Stimulated activated naive CD4-positive, alpha-beta T cell treated with Interleukin-2 at 50 U/mL for 16 hours (primary cell): ENCODE measurements at regions not wholly inside any gene's neighbourhood (a gene's known extent, or its start where the extent isn't known, plus 50 kb on each side); places are given as distances from the start of the nearest gene placed in this dataset.

ENCODE experiments used
- DNase-seq: peaks from one replicate; lab custom pipeline; 2025; lab: John Stamatoyannopoulos, UW

DNA sequence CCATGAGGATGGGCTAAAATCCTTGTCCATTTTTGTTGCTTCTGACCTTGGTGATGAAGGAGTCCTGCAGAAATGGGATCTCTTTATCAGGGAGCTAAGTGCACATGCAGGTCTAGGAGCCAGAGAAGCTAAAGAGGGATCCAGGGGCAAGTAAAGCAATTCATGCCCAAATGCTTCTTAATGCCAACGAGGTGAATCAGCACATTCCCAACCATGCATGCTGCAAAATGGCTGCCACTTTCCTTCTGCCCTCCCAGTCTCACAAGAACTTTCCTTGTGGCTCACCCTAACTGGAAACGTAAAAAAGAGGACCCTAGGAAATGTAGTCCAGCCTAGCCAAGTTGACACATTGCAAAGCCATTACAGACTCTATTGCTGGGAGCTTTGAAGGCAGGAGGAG is 298.4 kb downstream of the MAFB start:
- DNase-seq: no peak

DNA sequence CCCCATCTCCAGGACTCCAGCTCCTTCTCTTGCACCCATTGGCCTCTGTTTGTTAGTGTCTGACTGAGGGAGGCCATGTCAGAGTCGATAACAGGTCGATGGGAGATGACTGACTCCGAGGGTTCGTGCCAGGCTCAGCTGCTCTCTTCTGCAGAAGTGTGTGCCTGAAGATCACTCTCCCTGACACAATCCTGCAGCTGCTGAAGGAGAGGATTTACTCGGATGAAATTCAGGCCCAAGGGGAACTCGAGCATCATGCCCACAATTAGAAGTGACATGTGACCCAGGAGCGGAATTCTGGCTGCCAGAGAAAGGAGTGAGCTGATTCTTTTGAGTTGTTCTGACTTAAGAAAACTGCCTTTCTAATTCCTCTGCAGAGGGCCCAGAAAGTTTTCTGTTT is 318.2 kb downstream of the MAFB start:
- no peak for DNase-seq

DNA sequence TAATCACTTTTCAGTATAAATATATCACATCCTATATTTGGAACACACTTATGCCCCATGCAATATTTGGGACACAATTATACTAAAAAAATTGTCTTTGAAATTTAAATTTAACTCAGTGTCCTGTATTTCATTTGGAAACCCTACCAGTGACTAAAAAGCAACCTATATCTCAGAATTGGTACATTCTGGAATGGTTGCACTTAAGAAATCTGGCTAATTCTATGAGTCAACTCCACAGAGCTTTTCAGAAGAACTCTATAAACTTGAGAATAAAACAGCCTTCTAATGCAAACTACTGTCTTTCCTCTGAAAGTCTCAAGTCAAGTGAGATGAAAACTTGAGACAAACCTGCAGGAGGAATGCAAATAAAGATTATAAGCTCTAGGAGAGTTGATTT is 320.2 kb downstream of the MAFB start:
- DNase-seq: no peak

DNA sequence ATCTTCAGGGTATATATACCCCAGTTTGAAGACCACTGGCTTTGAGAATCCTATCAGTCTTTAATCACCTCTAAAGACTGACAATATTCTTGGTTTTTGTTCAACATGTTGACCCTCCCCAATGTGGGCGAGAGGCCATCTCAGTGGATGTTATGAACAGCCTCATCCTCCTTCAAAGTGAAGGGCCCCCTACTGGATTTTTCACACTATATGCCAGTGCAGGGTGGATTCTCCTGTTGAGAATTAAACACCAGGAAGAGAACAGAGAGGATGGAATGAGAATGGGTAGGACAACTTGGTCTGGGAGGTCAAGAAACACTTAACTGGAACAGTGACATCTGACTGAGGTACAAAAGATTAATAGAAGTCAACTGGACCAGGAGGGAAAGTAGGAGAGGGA is 327.1 kb downstream of the MAFB start:
- DNase-seq: no peak

DNA sequence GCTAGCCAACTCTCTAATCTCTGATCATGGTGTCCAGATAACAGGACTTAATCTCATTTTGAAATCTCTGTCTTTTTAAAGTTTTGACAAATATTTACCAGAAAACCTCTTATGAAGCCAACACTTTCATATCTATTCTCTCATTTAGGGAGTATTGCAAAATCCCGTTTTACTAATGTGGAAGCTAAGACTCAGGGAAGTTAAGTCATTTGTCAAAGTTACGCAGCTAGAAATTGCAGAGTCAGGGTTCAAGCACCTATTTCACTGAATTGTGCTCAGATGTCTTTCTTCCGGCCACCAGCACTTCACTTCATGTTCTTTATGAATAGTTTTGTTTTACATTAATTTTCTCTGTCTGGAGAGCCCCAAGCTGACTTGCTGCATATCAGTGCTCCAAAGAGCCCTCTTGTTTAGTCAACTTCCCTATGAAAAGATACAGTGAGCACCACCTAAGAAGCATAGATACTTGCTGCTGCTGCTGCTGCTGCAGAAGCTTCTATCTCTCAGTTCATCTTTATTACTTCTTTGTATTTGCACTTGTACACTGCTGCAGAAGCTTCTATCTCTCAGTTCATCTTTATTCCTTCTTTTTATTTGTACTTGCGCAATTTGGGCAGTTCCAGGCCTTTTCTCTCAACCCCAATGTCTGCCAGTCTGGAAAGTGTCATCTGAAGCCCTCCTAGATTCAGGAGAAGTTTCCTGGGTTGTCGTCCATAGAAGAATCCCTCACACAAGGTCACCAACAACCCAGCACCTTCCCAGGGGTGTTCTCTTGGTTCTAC is 329.7 kb downstream of the MAFB start:
- DNase-seq: no peak

DNA sequence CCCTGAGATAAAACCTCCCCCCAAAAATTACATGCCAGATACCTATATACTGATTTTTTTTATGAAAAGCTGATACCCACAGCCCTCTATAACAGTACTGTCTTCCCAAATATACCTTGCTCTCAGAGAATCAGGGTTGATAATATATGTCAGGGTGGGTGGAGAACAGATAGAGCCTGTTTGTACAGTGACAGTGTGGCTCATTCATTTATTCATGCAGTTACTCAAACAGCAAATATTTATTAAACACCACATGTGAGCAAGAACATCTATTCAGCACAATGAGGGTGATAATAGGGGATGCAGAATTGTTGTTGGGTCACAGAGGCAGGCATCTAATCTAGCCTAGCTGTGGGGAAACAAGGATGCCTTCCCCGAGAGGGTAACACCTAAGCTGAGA is 334.2 kb downstream of the MAFB start:
- DNase-seq: no peak

DNA sequence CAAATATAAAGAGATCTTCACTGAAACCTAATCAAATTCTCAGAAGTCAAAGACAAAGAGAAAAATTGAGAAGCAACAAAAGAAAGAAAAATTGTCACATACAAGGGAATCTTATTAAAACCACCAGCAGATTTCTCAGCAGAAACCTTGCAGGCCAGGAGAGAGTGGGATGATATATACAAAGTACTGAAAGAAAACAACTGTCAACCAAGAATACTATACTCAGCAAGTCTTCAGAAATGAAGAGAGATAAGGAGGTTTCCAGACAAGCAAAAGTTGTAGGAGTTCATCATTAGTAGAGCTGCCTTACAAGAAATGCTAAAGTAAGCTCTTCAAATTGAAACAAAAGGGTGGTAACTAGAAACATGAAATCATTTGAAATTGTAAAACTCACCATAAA is 345.6 kb downstream of the MAFB start:
- DNase-seq: no peak

DNA sequence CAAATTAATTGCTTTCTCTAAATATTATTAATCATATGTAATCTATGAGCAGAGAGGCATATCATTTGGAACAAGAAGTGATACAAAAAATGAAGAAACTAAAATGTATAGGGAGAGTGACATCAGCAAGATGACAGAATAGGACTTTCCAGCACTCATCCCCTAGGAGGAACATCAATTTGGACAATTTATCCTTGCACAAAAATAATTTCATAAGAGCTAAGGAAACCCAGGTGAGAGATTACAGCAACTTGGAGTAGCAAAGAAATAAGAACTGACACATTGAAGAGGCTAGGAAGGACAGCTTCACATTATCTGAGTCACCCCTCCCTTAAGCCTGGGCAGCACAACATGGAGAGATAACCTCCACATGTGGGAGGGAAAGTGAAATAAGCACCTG is 347.5 kb downstream of the MAFB start:
- no peak for DNase-seq

DNA sequence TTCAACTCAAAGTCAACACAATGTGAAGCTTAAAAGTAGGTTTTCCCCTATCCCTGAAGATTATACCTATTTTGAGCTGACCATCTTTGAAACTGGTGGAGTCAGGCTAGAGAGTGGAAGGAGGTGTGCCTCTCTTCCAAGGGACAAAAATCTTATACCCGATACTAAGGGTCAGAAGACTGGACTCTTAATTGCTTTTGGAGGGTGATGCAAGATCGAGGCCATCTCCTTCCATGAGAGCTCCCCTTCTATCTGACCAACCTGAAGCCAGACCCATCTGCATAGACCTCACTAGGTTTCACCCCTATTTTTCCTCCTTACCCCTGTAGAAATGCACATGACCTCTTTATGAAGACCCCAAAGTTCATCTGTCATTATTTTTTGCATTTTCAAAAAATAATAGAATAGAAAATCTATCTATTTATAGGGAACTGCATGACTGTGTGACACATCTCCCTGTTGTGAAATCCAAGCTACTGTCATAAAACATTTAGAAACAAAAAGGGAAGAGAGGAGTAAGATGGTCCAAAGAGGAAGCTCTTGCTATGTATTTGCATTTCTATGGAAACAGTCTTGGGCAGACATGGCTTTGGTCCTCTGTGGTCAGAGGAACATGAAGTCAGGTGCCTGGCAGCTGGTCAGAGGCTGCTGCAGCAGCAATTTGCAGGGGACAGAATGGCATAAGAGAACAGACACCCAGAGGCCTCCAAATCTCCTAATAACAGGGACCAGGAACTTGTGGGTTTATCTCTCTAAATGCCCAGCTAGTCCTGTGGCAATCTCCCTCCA is 349.2 kb downstream of the MAFB start:
- no peak for DNase-seq

DNA sequence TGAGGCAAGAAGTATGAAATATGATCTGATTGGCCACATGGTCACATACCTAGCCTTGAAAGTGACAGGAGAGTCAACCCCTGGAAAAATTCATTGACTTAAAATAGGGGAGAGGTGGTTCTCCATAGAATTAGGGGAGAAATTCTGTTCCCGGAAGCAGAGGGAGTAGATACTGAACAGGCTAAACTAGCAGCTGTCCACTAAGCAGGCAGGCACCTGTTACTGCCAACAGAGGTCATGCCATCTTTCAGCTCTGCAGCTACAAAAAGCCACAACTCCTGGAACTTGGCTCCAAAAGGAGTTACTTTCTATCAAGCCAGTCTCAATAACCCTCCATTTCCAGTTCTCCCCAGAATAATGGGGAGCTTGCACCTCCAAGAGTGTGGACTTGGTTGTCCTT is 352.5 kb downstream of the MAFB start:
- DNase-seq: no peak

DNA sequence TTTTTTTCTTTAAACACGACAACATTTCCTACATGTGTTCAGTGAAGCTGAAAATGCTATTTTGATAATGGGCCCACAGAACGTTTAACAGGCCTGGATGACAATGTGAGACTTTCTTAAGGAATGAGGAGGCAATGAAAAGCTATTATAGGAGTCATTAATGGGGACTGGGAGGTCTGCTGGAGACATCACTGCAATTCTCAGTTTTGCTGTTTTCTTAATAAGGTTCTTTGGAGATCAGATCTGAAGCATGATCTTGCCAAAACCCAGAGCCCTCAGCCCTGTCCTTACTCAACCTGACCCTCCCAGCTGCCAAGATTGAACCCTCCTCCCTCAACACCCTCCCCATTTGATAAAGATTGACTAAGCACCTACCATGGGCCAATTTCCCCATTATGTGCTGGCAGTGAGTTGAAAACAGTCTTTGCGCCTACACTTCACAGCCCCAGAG is 353.1 kb downstream of the MAFB start:
- DNase-seq: no peak

DNA sequence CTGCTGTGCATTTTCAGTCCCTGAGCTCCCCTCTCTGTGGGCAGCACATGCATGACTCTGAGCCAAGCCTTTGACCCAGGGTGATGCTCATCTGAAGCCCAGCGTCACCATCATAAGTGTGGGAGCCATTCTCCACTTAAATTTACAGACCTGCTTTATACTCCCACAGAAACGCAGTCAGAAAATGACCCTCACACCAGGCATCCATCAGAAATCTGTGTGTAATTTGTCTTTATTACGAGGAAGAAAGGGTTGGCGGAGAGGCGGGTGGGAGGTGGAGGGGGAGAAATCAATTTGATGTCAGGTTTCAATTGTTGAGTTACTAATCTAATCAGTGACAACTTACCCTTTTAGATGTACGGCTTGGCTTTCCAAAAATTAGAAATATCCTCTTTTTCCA is 353.6 kb downstream of the MAFB start:
- no peak for DNase-seq

DNA sequence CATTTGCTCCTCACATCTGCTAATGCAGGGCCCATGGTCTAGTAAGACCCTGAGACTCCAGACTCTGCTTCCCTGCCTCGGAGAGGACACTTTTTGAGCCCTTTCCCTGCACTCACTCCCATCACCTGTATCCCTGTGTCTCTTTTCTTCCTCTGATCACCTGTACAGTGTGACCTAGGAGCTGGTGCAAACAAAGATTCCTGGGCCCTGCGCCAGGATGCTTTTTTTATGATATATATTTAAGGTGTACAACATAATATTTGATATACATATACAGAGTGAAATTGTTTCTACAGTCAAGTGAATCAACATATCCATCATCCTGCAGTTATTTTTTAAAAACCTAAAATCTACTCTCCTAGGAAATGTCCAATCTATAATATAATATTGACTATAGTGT is 355.4 kb downstream of the MAFB start:
- DNase-seq: no peak

DNA sequence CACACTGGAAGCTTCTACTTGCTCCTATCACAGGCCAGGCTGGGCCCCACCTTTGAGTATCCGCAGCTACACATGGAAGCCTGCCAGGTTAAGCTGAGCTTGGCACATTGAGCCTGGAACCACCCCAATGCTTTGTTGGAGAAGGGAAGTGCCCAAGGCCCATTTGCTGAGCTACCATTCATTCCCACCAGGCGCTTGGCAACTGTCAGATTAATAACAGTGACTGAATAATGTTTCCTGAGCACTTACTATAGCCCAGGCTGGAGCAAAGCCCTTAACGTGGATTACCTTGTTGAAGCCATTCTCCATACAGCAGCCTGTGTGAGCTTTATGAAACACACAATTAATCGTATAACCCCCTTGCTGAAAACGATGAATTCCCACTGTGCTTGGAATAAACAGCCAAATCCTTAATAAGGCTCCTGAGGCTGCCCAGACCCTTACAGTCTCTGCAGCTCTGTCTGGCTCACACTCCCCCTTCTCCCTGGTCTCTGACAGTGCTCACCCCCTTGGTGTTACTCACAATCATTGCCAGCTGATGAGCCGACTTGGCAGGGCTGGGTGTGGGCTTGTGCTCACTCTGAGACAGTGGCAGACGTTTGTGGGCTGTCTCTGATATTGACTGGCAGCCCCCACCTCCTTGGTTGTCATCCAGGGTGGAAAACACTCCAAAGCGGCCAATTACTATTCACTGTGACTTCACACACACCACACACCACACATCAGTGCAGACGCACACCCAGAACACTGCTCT is 357.1 kb downstream of the MAFB start:
- DNase-seq: no peak

DNA sequence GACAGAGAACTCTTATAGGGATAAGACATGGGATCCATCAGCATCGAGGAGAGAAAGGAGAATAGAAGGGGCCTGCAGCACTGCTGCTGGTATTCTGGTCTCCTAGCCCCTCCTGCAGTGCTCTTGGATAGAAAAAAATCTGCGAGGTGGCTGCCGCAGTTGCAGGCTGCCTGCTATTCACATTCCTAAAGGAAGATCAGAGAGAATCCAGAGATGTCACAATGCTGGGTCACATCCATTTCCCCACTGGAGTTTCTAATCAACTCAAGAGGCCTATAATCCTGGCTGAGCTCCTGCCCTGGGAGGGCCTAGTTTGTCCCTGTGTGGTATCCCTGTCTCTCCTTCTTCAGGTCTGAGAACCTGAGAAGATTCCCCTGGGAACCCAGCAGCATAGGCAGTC is 357.8 kb downstream of the MAFB start:
- no peak for DNase-seq

DNA sequence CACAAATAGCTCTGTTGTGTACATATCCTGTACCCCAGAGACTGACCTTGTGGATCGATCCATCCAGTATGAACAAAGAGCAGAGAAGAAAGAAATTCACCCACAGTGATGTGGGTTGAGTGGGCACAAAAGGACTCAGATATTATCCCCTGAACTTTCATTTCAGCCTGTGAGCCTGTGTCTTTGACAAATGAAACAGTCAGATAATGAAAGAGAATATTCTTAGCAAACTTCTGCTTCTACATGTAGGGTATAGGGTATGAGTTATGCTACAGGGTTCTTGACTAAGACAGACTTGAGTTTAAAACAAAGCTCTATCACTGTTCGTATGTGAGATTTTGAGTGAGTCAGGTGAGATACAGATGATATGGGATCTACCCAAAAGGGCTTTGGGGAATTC is 359.7 kb downstream of the MAFB start:
- DNase-seq: no peak

DNA sequence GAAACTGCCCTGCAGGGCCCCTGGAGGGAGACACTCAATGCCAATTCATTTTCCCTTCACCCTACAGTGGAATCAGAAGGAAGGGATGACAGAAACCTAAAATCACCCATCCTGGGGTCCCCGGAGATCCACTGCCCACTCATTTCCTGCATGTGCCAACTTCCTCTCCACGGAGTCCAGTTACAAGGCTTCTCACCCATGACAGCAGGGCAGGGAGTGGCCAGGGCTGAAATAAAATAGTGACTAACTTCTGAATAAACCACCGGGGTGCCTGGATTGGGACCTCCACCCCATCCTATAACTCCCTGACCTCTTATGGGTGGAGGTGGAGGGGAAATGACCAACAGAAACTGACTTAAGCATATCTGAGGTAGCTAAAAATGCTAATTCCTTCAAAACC is 362.3 kb downstream of the MAFB start:
- no peak for DNase-seq

DNA sequence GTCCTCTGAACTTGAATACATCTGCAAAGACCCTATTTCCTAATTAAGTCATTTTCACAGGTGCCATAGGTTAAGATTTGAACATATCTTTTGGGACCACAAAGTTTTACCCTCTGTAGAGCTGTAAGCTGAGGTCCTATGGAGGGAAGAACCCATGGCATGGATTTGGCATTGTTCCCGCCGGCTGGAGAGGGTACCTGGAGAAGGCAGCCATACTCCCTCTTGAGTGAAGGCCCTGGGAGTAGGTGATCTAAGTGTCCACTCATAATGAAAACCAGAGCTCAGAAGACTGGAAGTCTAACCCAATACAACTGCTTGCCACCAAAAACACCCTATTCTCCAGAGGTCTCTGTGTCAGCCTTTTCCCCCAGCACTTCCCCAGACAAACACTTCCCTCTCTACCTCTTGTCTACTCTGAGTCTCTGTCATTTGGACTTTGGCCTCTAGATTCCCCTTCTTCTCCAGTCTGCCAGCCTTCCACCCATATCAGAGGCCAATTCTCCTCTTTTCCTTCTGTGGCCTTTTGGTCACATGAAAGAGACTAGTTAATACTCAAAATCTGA is 363.9 kb downstream of the MAFB start:
- DNase-seq: no peak

DNA sequence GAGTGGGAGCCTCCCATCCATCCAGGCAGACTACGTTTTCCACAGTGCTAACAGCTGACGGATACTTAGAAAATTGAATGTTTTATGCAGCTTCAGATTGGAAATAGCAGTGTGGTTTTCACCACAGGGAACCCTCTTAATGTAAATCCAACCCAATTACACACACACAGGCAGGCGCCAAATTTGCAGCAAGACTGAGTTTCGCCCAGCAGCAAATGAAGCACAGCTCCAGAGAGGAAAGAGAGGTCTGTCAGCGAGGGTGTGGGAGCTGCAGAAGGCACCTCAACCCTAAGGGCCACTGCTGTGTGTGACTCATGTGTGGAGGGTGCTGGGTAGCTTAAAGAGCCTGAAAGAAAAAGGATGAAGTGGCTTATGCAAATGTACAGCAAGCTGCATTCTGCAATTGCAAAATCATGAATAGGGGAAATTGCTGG is 365.7 kb downstream of the MAFB start:
- no peak for DNase-seq

DNA sequence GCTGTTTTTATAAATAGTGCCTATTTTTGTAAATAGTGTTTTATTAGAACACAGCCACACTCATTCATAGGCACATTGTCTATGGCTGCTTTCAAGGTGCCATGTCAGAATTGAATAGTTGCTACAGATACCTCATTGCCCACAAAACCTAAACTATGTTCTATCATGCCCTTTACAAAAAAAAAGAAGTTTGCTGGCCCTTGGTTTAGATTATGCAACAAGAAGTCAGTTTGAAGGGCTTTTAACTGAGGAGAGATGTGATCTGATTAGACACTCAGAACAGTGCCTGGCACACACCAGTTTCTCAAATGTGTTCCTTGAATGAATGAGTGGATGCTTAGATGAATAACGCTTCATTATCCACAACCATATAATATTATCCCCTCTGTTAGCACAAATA is 366.1 kb downstream of the MAFB start:
- DNase-seq: no peak

DNA sequence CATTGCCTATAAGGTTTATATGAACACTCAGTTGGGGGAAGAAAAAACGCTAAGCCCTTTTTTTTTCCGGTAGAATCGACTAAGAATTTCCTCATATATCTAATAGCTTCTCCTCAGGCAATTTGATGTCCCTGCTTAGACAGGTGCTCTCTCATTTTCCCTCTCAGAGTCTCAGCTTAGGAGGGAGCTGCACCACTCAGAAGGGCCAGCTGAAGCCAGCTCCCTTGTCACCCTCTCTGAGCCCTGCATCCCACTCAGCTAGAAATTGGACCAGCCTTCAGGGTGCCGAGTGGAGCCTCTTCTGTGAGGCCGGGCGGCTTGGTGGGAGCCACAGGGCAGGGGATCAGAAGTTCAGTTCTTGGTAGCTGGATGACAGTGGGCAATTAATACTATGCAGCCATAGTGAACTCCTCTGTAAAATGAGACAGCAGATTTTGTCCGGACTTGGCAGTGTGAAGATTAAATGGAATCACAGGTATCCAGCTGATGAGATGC is 368.5 kb downstream of the MAFB start:
- DNase-seq: no peak
